ENCODE measurements at regions not wholly inside any gene's neighbourhood (a gene's known extent, or its start where the extent isn't known, plus 50 kb on each side); places are given as distances from the start of the nearest gene placed in this dataset.

- H3K4me2 ChIP-seq (ENCODE audit: insufficient read depth in 1 of 2, low read depth in 2 of 2, low read length in 2 of 2): no peak overlapping the region
- no peak for TF ChIP-seq CBX5 (IDR thresholded peaks at IDR 0.05; ENCODE audit: low read depth, low read length)
- TF ChIP-seq KDM1A (IDR thresholded peaks at IDR 0.05; ENCODE audit: borderline replicate concordance, low read length): no peak
- TF ChIP-seq SP2 (IDR thresholded peaks at IDR 0.05; ENCODE audit: low read length): no peak
- WGBS, 2 experiments (ENCODE audit: extremely low coverage in 1 of 2, insufficient coverage in 1 of 2, insufficient read length in 1 of 2, insufficient replicate concordance in 2 of 2, low coverage in 1 of 2, low lambda C conversion rate in 2 of 2, missing lambda C conversion rate in 1 of 2): 82% methylated on average over 3 of the region's 3 CpGs; no CpG with 5 or more reads in 1 of the 2 experiments
Observed at GRCh38 chr6:137638926-137639706, 144.9 kb upstream of the OLIG3 start.

More at GRCh38 chr6:137638926-137639706, 144.9 kb upstream of the OLIG3 start:
- no peak overlapping the region for H2AFZ ChIP-seq (ENCODE audit: low read length)
- ChIA-PET CTCF (ENCODE audit: partially characterized antibody) (interaction anchor here (0.7 to 1.3 kb wide), 7 partner anchors 13 to 550 kb away, joined by 3 to 4 read pairs (median 3); no protein-coding TSS in a partner anchor), POLR2A (ENCODE audit: partially characterized antibody) (no interaction called here)
- H2BK20ac ChIP-seq (ENCODE audit: low read length): no peak overlapping the region
- no peaks in the 10 kb centered on the region for H3K36me3 ChIP-seq (ENCODE audit: control insufficient read depth in 2 of 4, insufficient read depth in 4 of 4, low read length in 3 of 4)
- H4K5ac ChIP-seq (ENCODE audit: insufficient read length, low read depth, low read length): no peak overlapping the region
- H3K23ac ChIP-seq (ENCODE audit: insufficient read length): no peak overlapping the region
- H4K91ac ChIP-seq (replicated peaks; ENCODE audit: insufficient read length, low read length): no peak overlapping the region
- H3K4me1 ChIP-seq (replicated peaks in 1 of 4; ENCODE audit: control insufficient read depth in 3 of 4, insufficient read depth in 4 of 4, low read length in 3 of 4): no peaks in the 10 kb centered on the region
- FAIRE-seq (no peak), DNase-seq (ENCODE audit: low read depth in 1 of 2, low spot score in 2 of 2) (no peak)
- H3K4me3 ChIP-seq (ENCODE audit: extremely low read depth in 1 of 4, insufficient read depth in 2 of 4, low read depth in 3 of 4, low read length in 4 of 4): no peak overlapping the region
- no peak overlapping the region for H3K27ac ChIP-seq (ENCODE audit: low read depth, low read length)
- H2AK5ac ChIP-seq (ENCODE audit: low read depth, low read length): no peak overlapping the region
- no peaks in the 10 kb centered on the region for H3K79me2 ChIP-seq (ENCODE audit: control insufficient read depth in 1 of 2, insufficient read depth in 2 of 2, low read length in 2 of 2)
- no peak overlapping the region for H3K14ac ChIP-seq (ENCODE audit: insufficient read length)
- no peaks in the 10 kb centered on the region for H4K20me1 ChIP-seq (replicated peaks in 1 of 2; ENCODE audit: control insufficient read depth in 1 of 2, insufficient read depth in 2 of 2, low read length in 2 of 2)
- no peak overlapping the region for H3K56ac ChIP-seq (replicated peaks; ENCODE audit: insufficient read length, low read depth, low read length)
- H2BK120ac ChIP-seq (replicated peaks; ENCODE audit: low read depth, low read length): no peak overlapping the region
- H3K4ac ChIP-seq (replicated peaks; ENCODE audit: insufficient read length, low read depth, low read length): no peak overlapping the region
- H4K8ac ChIP-seq (ENCODE audit: extremely low read depth, insufficient read depth, low read length): no peak overlapping the region
- H3K23me2 ChIP-seq (ENCODE audit: low read depth, low read length): no peaks in the 10 kb centered on the region
- no peaks in the 10 kb centered on the region for H3K27me3 ChIP-seq (replicated peaks in 1 of 4; ENCODE audit: control insufficient read depth in 3 of 4, extremely low read depth in 1 of 4, insufficient read depth in 3 of 4, low read length in 3 of 4)
- no peak overlapping the region for H3K9ac ChIP-seq (replicated peaks in 1 of 4; ENCODE audit: extremely low read depth in 1 of 4, low read depth in 3 of 4, low read length in 3 of 4)
- no peaks in the 10 kb centered on the region for H3K79me1 ChIP-seq (ENCODE audit: low read depth, low read length)
- H2BK12ac ChIP-seq (ENCODE audit: low read depth, low read length): no peak overlapping the region
- H3K18ac ChIP-seq (ENCODE audit: extremely low read depth, low read length): no peak overlapping the region
- H2BK15ac ChIP-seq (ENCODE audit: low read length): no peak overlapping the region
- H2BK5ac ChIP-seq (ENCODE audit: low read depth, low read length): no peak overlapping the region
- H3K9me3 ChIP-seq (ENCODE audit: insufficient read depth in 2 of 2, low read depth in 1 of 2, low read length in 1 of 2): no peaks in the 10 kb centered on the region

All from H1 (cell line).